ENCODE measurements at regions not wholly inside any gene's neighbourhood (a gene's known extent, or its start where the extent isn't known, plus 50 kb on each side); places are given as distances from the start of the nearest gene placed in this dataset.

GRCh38 chr2:136209561-136210454 lies 91.9 kb upstream of the CXCR4 start:
- no peak for DNase-seq

GRCh38 chr2:136208682-136209420 lies 90.9 kb upstream of the CXCR4 start:
- DNase-seq: no peak

- no peak for DNase-seq
Observed at GRCh38 chr2:136207665-136208064, 89.7 kb upstream of the CXCR4 start.

- DNase-seq: no peak
Observed at GRCh38 chr2:136207030-136207623, 89.2 kb upstream of the CXCR4 start.

- DNase-seq: no peak
Observed at GRCh38 chr2:136206613-136207012, 88.7 kb upstream of the CXCR4 start.

GRCh38 chr2:136205615-136206014 lies 87.7 kb upstream of the CXCR4 start:
- DNase-seq: no peak

- no peak for DNase-seq
Observed at GRCh38 chr2:136204971-136205370, 87.0 kb upstream of the CXCR4 start.

GRCh38 chr2:136195226-136195625 lies 77.3 kb upstream of the CXCR4 start:
- DNase-seq: no peak

- DNase-seq: no peak
Observed at GRCh38 chr2:136191041-136191440, 73.1 kb upstream of the CXCR4 start.

- DNase-seq: no peak
Observed at GRCh38 chr2:136189221-136189782, 71.4 kb upstream of the CXCR4 start.

GRCh38 chr2:136188086-136188485 lies 70.1 kb upstream of the CXCR4 start:
- DNase-seq: no peak

GRCh38 chr2:136185981-136186776 lies 68.2 kb upstream of the CXCR4 start:
- no peak for DNase-seq

- no peak for DNase-seq
Observed at GRCh38 chr2:136183097-136183496, 65.1 kb upstream of the CXCR4 start.

GRCh38 chr2:136182315-136182714 lies 64.4 kb upstream of the CXCR4 start:
- DNase-seq: no peak

- no peak for DNase-seq
Observed at GRCh38 chr2:136179602-136179975, 61.6 kb upstream of the CXCR4 start.

- no peak for DNase-seq
Observed at GRCh38 chr2:136178941-136179601, 61.1 kb upstream of the CXCR4 start.

GRCh38 chr2:136175868-136176267 lies 57.9 kb upstream of the CXCR4 start:
- no peak for DNase-seq

- no peak for DNase-seq
Observed at GRCh38 chr2:136175466-136175865, 57.5 kb upstream of the CXCR4 start.

GRCh38 chr2:136173126-136173525 lies 55.2 kb upstream of the CXCR4 start:
- DNase-seq: no peak

- DNase-seq: no peak
Observed at GRCh38 chr2:136171223-136171622, 53.3 kb upstream of the CXCR4 start.

- DNase-seq: no peak
Observed at GRCh38 chr2:136168720-136169119, 50.8 kb upstream of the CXCR4 start.
